ENCODE measurements at regions not wholly inside any gene's neighbourhood (a gene's known extent, or its start where the extent isn't known, plus 50 kb on each side); places are given as distances from the start of the nearest gene placed in this dataset.
"Not testable (repeated sequence)": the region's sequence is repeated elsewhere in the genome, so short reads cannot be mapped to it uniquely, and the experiment has no call there.

DNA sequence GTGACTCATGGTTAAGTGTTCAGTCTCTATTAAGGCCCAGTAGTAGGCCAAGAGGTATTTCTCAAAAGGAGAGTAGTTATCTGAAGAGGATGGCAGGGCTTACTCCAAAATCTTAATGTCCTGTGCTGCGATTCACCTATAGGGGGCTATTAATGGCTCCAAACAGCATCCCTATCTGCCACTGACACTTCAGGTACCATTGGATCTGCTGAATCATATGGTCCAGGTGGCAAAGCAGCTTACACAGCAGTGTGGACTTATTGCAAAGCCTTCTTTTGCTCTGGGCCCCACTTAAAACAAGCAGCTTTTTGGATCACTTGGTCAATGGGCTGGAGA is 60.8 kb upstream of the ATP2B1 start:
- no peaks in the 10 kb centered on the region for H3K36me3 ChIP-seq (ENCODE audit: control insufficient read depth, insufficient read depth, low read length)
- no peak overlapping the region for H3K27ac ChIP-seq (ENCODE audit: low read depth, low read length)
- peaks cover 2% of the 10 kb centered on the region for H3K27me3 ChIP-seq (ENCODE audit: control insufficient read depth, insufficient read depth, low read length)
- no peaks in the 10 kb centered on the region for H3K4me1 ChIP-seq (ENCODE audit: control insufficient read depth, insufficient read depth, low read length)
- H3K9ac ChIP-seq (ENCODE audit: low read length), result no peak overlapping the region
- no peak overlapping the region for H3K4me3 ChIP-seq (ENCODE audit: low read length)

- Histone ChIP-seq H3K36me3 (ENCODE audit: control insufficient read depth, insufficient read depth, low read length) (no peaks in the 10 kb centered on the region), H3K4me1 (ENCODE audit: control insufficient read depth, insufficient read depth, low read length) (no peaks in the 10 kb centered on the region), H3K9ac (ENCODE audit: low read length) (no peak overlapping the region), H3K27me3 (ENCODE audit: control insufficient read depth, insufficient read depth, low read length) (peaks cover 2% of the 10 kb centered on the region), H3K4me3 (ENCODE audit: low read length) (no peak overlapping the region), H3K27ac (ENCODE audit: low read depth, low read length) (no peak overlapping the region)
Observed at GRCh38 chr12:89768586-89769482, 60.2 kb upstream of the ATP2B1 start.

DNA sequence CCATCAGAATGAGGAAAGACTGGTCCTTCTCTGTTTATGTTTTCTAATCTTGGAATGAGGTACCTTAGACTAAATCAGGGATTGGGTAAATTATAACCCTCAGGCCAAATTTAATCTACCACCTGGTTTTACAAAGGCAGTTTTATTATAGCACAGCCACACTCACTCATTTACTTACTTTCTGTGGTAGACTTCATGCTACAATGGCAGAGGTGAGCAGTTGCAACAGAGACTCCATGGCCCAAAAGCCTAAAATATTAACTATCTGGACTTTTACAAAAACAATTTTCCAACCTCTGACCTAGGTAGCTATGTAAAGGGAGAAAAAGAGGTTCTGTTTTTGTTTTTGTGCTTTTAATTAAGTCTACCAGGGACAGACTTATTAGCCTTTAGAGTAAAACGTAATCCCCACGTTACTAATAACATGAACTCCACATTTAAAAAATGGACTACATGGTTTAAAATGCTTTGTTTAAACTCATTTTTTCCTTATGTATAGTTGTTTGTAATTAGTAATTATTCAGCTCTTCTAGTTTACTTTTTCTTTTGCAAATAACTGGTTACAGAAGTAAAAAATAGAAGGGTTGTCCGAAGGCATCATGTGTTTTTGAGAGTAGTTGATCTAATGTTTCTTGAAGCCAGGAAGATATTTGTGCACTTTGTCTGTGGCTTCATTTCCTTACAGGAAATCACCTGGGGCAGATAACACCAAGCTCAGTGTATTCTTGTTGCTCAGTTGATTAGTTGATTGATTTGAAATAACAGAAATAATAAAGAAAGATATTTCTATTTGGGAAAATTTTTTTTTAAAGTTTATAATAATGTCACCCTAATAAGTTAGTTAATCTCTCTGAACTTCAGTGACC is 57.6 kb upstream of the ATP2B1 start:
- no peaks in the 10 kb centered on the region for H3K36me3 ChIP-seq (ENCODE audit: control insufficient read depth, insufficient read depth, low read length)
- peaks cover 2% of the 10 kb centered on the region for H3K27me3 ChIP-seq (ENCODE audit: control insufficient read depth, insufficient read depth, low read length)
- no peak overlapping the region for H3K27ac ChIP-seq (ENCODE audit: low read depth, low read length)
- no peak overlapping the region for H3K9ac ChIP-seq (ENCODE audit: low read length)
- no peaks in the 10 kb centered on the region for H3K4me1 ChIP-seq (ENCODE audit: control insufficient read depth, insufficient read depth, low read length)
- no peak overlapping the region for H3K4me3 ChIP-seq (ENCODE audit: low read length)

GRCh38 chr12:89764164-89764563 is 55.5 kb upstream of the ATP2B1 start:
- not testable (repeated sequence) for H3K27me3 ChIP-seq (ENCODE audit: control insufficient read depth, insufficient read depth, low read length); H3K27ac ChIP-seq (ENCODE audit: low read depth, low read length); H3K36me3 ChIP-seq (ENCODE audit: control insufficient read depth, insufficient read depth, low read length); H3K9ac ChIP-seq (ENCODE audit: low read length); H3K4me1 ChIP-seq (ENCODE audit: control insufficient read depth, insufficient read depth, low read length); H3K4me3 ChIP-seq (ENCODE audit: low read length)

DNA sequence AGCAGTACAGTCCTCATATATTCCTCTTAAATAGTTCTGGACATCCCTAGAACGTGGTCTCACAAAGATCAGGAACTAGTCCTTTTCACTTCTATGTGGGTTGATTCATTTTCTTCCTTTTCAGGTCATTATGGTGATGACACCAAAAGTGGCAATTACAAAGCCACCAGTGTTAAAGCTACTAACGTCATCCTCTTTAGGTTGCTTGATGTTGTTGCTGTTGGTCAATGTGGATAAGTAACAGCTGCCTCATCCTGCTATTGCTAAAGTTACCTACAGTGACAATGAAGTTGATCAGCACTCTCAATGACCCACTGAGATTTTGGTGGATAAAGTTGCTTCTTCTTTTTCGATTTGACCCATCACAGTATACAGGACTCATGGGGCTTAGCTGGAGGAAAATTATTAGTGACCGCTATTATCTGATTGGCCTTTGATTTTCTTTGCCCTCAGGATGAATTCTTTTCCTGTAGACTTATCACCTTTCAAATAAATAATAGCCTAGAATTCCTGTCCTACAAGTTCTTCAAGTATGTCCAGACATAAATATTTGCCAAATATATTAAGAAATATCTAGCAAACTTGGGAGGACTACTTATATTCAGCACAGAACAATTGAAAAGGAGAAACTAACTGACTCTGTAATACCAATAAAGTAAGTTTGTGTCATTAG is 54.0 kb upstream of the ATP2B1 start:
- H3K4me1 ChIP-seq (ENCODE audit: control insufficient read depth, insufficient read depth, low read length), result no peaks in the 10 kb centered on the region
- H3K9ac ChIP-seq (ENCODE audit: low read length), result no peak overlapping the region
- H3K27ac ChIP-seq (ENCODE audit: low read depth, low read length), result no peak overlapping the region
- no peak overlapping the region for H3K4me3 ChIP-seq (ENCODE audit: low read length)
- no peaks in the 10 kb centered on the region for H3K27me3 ChIP-seq (ENCODE audit: control insufficient read depth, insufficient read depth, low read length)
- H3K36me3 ChIP-seq (ENCODE audit: control insufficient read depth, insufficient read depth, low read length), result no peaks in the 10 kb centered on the region

DNA sequence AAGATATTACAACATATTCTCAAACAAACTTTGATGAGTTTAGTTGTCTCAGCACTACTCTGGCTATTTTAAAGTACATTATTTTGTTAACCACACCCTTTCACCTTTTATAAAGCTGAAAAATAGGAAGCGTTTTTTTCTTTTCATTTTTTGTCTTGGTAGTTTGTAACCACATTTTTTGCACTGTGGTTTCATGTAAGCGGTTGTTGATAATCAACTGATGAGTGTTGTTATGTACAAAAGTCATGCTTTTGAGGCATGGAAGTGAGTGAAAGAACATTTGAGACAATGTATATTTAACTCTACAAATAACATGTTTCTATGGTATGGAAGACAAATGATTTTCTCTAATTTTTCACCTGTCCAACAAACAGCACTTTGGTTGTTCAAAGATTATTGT is 52.1 kb upstream of the ATP2B1 start:
- H3K27ac ChIP-seq (ENCODE audit: low read depth, low read length), result no peak overlapping the region
- H3K4me3 ChIP-seq (ENCODE audit: low read length), result no peak overlapping the region
- no peaks in the 10 kb centered on the region for H3K4me1 ChIP-seq (ENCODE audit: control insufficient read depth, insufficient read depth, low read length)
- H3K27me3 ChIP-seq (ENCODE audit: control insufficient read depth, insufficient read depth, low read length), result no peaks in the 10 kb centered on the region
- H3K9ac ChIP-seq (ENCODE audit: low read length), result no peak overlapping the region
- no peaks in the 10 kb centered on the region for H3K36me3 ChIP-seq (ENCODE audit: control insufficient read depth, insufficient read depth, low read length)
